ENCODE measurements at regions not wholly inside any gene's neighbourhood (a gene's known extent, or its start where the extent isn't known, plus 50 kb on each side); places are given as distances from the start of the nearest gene placed in this dataset.

DNA sequence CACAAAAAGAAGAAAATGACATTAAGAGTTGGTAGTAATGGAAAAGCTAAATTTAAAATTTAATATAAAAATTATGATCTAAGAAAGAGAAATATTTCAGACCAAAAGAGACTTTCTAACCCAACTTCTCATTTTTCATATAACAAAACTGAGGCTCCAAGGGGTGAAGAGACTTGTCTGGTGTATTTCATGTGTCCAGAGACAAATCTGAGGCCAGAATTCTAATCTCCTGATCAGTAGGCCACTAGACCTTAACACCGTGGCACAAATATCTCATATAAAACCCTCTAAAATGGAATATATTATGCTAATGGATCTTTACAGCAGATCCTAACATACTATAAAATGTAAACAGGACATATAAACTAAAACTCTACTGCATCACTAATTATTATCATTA is 275.7 kb upstream of the SLC16A7 start:
- TF ChIP-seq POLR2A (IDR thresholded peaks at IDR 0.05; ENCODE audit: low read depth, low read length) (no peak), TAF1 (IDR thresholded peaks at IDR 0.05; ENCODE audit: low read depth, low read length) (no peak), POLR2AphosphoS5 (IDR thresholded peaks at IDR 0.05; ENCODE audit: low read depth, low read length) (no peak), PAX5 (IDR thresholded peaks at IDR 0.05; ENCODE audit: insufficient read depth, low read length, severe bottlenecking) (no peak)
